MCF 10A (cell line): ENCODE measurements at regions not wholly inside any gene's neighbourhood (a gene's known extent, or its start where the extent isn't known, plus 50 kb on each side); places are given as distances from the start of the nearest gene placed in this dataset.

Source experiments
- BruUV-seq: library from RNA; stranded (reverse); fragments of 400-500 nt; replicated peaks from 2 replicates; lab custom pipeline; 2021; lab: Mats Ljungman, UMichigan
- CTCF ChIA-PET: fragments of 300-600 bp; sonication (Branson Sonifier 250); formaldehyde crosslinking; extraction: SDS; loops from one replicate; lab custom pipeline; 2021; ENCODE audit warnings: antibody characterized with exemption, inconsistent platforms; lab: Yijun Ruan, JAX
- POLR2A ChIA-PET: fragments of 300-600, 350-650 bp; sonication (Branson Sonifier 250); formaldehyde crosslinking; extraction: SDS; loops from one replicate; lab custom pipeline; 2020; ENCODE audit warnings: antibody characterized with exemption, inconsistent platforms; lab: Yijun Ruan, JAX
- DNase-seq: peaks from one replicate; pipeline ENCODE4 v3.0.0-alpha.2; 2018; ENCODE audit not compliant: unreplicated experiment
- H3K27ac Mint-ChIP-seq: one replicate; pipeline ENCODE4 v1.8.0; 2022; ENCODE audit warnings: mild to moderate bottlenecking, low read depth, mixed read lengths; ENCODE audit not compliant: unreplicated experiment
- H3K27me3 Mint-ChIP-seq: one replicate; pipeline ENCODE4 v1.8.0; 2022; ENCODE audit warnings: mixed read lengths; ENCODE audit not compliant: insufficient read depth, unreplicated experiment
- H3K36me3 Mint-ChIP-seq: one replicate; pipeline ENCODE4 v1.8.0; 2022; ENCODE audit warnings: mild to moderate bottlenecking, moderate library complexity, mixed read lengths; ENCODE audit not compliant: insufficient read depth, unreplicated experiment
- H3K4me1 Mint-ChIP-seq: one replicate; pipeline ENCODE4 v1.8.0; 2022; ENCODE audit warnings: mixed read lengths; ENCODE audit not compliant: insufficient read depth, unreplicated experiment
- H3K4me3 Mint-ChIP-seq: one replicate; pipeline ENCODE4 v1.8.0; 2022; ENCODE audit warnings: mild to moderate bottlenecking, moderate library complexity, mixed read lengths; ENCODE audit not compliant: unreplicated experiment
- H3K9me3 Mint-ChIP-seq: one replicate; pipeline ENCODE4 v1.8.0; 2022; ENCODE audit warnings: mixed read lengths; ENCODE audit not compliant: unreplicated experiment
- intact Hi-C: fragments of 100-400 bp; cut with micrococcal nuclease; formaldehyde crosslinking; loops from 2 replicates; pipeline ENCODE4 v1.14.1; 2022
- TF ChIP-seq, protein P1 (sequence below): fragments of 200-600 bp; IDR thresholded peaks from one replicate; pipeline ENCODE4 v1.8.0; 2022; ENCODE audit warnings: antibody characterized with exemption, mild to moderate bottlenecking; ENCODE audit not compliant: unreplicated experiment

DNA sequence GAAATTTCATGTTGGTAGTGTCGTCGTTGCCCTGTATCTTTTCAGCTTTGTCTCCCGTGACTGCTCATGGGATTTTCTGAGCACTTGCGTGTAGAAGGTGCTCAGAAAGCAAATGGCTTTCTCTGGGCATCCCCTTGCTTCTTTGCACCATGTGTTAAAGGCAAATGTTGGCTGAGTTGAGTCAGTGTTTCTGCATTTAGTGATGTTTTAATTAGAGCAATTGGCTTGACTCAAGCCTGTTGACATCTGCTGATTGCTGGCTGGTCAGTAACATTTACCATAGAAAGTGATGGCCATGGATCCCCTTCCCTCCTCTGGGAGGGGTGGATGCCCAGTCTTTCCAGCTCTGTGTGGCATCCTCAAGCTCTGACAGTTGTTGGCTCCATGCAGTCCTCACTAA is 187.2 kb upstream of the MPHOSPH6 start:
- POLR2A ChIA-PET = interaction anchor here (0.7 kb wide), 1 partner anchor 955 kb away, joined by 3 read pairs; no protein-coding TSS in a partner anchor
- no TSS peak for BruUV-seq
- no peak overlapping the region for H3K27ac Mint-ChIP-seq
- H3K36me3 Mint-ChIP-seq = no peaks in the 10 kb centered on the region
- no peaks in the 10 kb centered on the region for H3K4me1 Mint-ChIP-seq
- no peaks in the 10 kb centered on the region for H3K9me3 Mint-ChIP-seq
- intact Hi-C loops = no loop called here
- TF ChIP-seq, protein P1, sequence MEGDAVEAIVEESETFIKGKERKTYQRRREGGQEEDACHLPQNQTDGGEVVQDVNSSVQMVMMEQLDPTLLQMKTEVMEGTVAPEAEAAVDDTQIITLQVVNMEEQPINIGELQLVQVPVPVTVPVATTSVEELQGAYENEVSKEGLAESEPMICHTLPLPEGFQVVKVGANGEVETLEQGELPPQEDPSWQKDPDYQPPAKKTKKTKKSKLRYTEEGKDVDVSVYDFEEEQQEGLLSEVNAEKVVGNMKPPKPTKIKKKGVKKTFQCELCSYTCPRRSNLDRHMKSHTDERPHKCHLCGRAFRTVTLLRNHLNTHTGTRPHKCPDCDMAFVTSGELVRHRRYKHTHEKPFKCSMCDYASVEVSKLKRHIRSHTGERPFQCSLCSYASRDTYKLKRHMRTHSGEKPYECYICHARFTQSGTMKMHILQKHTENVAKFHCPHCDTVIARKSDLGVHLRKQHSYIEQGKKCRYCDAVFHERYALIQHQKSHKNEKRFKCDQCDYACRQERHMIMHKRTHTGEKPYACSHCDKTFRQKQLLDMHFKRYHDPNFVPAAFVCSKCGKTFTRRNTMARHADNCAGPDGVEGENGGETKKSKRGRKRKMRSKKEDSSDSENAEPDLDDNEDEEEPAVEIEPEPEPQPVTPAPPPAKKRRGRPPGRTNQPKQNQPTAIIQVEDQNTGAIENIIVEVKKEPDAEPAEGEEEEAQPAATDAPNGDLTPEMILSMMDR = no peak
- CTCF ChIA-PET = no interaction called here
- H3K4me3 Mint-ChIP-seq = no peak overlapping the region
- H3K27me3 Mint-ChIP-seq = peaks cover 96% of the 10 kb centered on the region
- no peak for DNase-seq

DNA sequence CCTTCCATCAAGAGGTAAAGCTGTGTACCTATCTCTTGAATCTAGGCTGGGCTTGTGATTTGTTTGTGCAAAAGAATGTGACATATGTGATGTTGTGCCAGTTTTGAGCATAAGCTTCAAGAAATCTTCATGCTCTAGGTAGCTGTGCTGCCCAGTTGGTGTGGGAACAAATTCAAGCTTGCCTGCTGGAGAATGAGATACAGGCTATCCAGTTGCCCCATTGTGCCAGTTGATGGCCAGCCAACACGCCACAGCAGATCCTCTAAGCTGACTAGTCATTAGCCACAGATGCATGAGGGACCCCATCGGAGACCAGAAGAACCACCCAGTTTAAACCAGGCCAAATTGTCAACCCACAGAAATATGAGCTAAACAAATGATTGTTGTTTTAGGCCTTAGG is 180.5 kb upstream of the MPHOSPH6 start:
- Mint-ChIP-seq H3K27me3 (peaks cover 98% of the 10 kb centered on the region), H3K9me3 (no peaks in the 10 kb centered on the region), H3K27ac (no peak overlapping the region), H3K4me1 (no peaks in the 10 kb centered on the region), H3K4me3 (no peak overlapping the region), H3K36me3 (no peaks in the 10 kb centered on the region)
- TF ChIP-seq, protein P1 = no peak
- BruUV-seq = no TSS peak
- POLR2A ChIA-PET = interaction anchor here (0.6 kb wide), 1 partner anchor 888 kb away, joined by 5 read pairs; no protein-coding TSS in a partner anchor
- no peak for DNase-seq
- intact Hi-C loops = no loop called here
- CTCF ChIA-PET = interaction anchor here (0.6 to 0.8 kb wide), 2 partner anchors 18 to 102 kb away, joined by 3 read pairs; no protein-coding TSS in a partner anchor

DNA sequence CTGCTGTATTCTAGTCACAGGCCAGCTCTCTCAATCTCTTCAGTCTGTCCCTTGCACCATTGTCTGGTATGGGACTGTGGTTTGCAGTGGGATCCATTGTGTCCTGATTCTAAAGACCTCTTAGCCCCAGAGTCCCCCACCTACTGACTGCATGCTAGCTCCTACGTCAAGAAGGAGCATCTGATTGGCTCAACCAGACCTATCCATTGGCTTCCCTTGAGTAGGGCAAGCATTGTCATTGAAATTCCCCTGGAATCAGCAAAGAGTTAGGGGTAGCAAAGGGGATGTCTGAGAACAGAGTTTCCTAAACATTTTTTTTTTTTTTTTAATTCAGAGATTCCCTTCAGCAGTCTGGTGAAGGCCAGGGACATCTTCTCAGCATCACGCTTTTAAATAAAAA is 175.3 kb upstream of the MPHOSPH6 start:
- no peaks in the 10 kb centered on the region for H3K4me1 Mint-ChIP-seq
- POLR2A ChIA-PET = no interaction called here
- intact Hi-C loops = loop anchor here (2.0 kb wide), 1 partner anchor 83 kb away; no protein-coding TSS in a partner anchor
- H3K36me3 Mint-ChIP-seq = no peaks in the 10 kb centered on the region
- peaks cover 80% of the 10 kb centered on the region for H3K27me3 Mint-ChIP-seq
- H3K27ac Mint-ChIP-seq = no peak overlapping the region
- BruUV-seq = no TSS peak
- TF ChIP-seq, protein P1 = no peak
- no peak for DNase-seq
- no peak overlapping the region for H3K4me3 Mint-ChIP-seq
- H3K9me3 Mint-ChIP-seq = no peaks in the 10 kb centered on the region
- CTCF ChIA-PET = interaction anchor here (0.6 kb wide), 1 partner anchor 711 kb away, joined by 4 read pairs; no protein-coding TSS in a partner anchor

DNA sequence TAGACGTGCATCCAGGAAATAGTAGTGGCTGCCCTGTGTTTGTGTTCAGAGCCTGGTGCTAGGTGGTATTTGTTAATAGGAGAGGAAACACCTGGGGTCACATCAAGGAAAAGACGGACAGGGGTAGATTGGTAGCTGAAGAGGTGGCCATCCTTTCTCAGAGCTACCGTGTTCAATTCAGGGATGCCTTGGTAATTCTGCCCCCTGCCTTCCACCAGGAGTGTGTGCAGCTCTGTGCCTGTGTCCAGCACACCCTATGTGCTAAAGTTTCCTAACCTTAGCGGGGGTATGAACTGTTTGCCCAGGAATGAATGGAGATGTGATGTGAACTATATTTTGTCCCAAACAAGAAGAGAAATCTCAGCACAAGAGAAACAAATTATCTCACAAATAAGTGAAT is 174.1 kb upstream of the MPHOSPH6 start:
- Mint-ChIP-seq H3K27me3 (peaks cover 80% of the 10 kb centered on the region), H3K9me3 (no peaks in the 10 kb centered on the region), H3K4me3 (no peak overlapping the region), H3K4me1 (no peaks in the 10 kb centered on the region), H3K27ac (no peak overlapping the region), H3K36me3 (no peaks in the 10 kb centered on the region)
- intact Hi-C loops = loop anchor here (1.0 to 2.0 kb wide), 2 partner anchors 81 to 313 kb away; no protein-coding TSS in a partner anchor
- DNase-seq = peak; percentile 39
- TF ChIP-seq, protein P1 = peak; percentile 23
- ChIA-PET POLR2A (no interaction called here), CTCF (interaction anchor here (0.6 to 1.9 kb wide), 5 partner anchors 9 to 586 kb away, joined by 3 to 7 read pairs (median 4); no protein-coding TSS in a partner anchor)
- BruUV-seq = no TSS peak
